ENCODE measurements at regions not wholly inside any gene's neighbourhood (a gene's known extent, or its start where the extent isn't known, plus 50 kb on each side); places are given as distances from the start of the nearest gene placed in this dataset.

DNA sequence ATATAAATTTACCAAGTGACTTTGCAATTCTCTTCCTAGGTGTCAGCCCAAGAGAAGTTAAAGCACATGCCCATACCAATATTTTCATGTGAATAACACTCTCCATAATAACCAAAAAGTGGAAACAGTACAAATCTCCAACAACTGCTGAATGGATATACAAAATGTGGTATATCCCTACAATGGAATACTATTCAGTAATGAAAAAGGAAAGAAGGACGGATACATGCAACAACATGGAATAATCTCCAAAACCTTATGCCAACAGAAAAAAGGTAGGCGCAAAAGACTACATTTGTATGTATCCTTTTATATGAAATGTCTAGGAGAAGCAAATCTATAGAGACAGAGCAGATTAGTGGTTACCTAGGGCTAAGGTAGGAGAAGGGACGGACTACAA, 487.7 kb upstream of the ID4 start:
- H3K4me3 ChIP-seq (ENCODE audit: low read length), result no peak overlapping the region
- TF ChIP-seq, protein P1, sequence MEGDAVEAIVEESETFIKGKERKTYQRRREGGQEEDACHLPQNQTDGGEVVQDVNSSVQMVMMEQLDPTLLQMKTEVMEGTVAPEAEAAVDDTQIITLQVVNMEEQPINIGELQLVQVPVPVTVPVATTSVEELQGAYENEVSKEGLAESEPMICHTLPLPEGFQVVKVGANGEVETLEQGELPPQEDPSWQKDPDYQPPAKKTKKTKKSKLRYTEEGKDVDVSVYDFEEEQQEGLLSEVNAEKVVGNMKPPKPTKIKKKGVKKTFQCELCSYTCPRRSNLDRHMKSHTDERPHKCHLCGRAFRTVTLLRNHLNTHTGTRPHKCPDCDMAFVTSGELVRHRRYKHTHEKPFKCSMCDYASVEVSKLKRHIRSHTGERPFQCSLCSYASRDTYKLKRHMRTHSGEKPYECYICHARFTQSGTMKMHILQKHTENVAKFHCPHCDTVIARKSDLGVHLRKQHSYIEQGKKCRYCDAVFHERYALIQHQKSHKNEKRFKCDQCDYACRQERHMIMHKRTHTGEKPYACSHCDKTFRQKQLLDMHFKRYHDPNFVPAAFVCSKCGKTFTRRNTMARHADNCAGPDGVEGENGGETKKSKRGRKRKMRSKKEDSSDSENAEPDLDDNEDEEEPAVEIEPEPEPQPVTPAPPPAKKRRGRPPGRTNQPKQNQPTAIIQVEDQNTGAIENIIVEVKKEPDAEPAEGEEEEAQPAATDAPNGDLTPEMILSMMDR (conservative IDR thresholded peaks at IDR 0.05; ENCODE audit: low read depth, low read length), result no peak
- DNase-seq (ENCODE audit: low read depth), result no peak

DNA sequence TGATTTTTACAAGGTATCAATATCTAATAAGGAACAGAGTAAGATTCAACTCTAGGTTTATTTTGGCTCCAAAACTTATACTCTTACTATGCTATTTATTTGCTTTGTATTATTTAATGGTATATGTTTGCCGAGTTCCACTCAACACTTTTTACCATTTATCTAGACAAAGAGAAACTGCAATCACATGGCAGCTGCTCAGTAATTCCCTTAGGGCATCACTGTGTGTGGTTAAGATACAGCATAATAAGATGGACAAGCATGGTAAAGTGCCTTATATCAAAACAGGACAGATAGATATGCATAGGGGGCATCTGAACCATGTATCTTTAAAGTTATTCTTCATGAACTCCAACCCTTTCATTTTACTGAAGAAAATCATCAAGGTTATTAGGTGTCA, 483.0 kb upstream of the ID4 start:
- H3K4me3 ChIP-seq (ENCODE audit: low read length), result no peak overlapping the region
- DNase-seq (ENCODE audit: low read depth), result no peak
- TF ChIP-seq, protein P1 (conservative IDR thresholded peaks at IDR 0.05; ENCODE audit: low read depth, low read length), result no peak

DNA sequence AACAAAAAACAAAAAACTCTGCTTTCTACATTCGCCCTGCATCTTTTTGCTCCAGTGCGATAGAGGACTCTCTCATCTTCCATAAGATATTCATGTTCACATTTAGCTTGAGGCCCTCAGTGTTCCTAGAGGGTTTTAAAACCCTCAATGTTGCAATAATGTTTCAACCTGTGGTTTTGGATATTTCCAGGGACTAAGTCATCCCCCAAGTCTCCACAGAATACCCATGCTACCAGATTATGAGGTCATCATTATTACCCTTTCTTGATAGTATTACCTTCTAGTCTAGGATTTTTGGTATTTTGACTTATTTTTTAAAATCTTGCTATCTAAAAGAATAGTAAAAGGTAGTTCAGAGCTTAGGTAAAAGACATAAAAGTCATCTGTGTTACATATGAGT, 480.5 kb upstream of the ID4 start:
- TF ChIP-seq, protein P1 (conservative IDR thresholded peaks at IDR 0.05; ENCODE audit: low read depth, low read length), result no peak
- DNase-seq (ENCODE audit: low read depth), result no peak

DNA sequence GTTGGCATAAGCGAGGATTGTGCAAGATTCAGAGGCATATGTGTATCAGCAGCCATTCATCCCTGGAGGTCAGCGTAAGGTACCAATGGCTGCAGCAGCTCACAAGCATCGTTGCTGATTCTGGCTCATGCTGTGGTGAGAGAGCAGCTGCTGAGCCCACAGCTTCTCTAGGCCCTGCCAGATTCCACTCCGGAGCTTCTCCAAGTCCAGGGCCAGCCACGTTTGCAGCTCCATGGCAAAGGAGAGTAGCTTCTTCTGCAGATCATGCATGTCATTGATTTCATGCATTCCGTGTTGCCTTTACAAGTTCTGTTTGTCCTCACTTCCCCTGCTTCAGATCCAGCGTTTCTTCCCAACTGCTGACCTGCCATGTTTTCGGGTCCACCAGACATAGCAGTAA, 474.8 kb upstream of the ID4 start:
- DNase-seq (ENCODE audit: low read depth), result no peak
- TF ChIP-seq, protein P1 (conservative IDR thresholded peaks at IDR 0.05; ENCODE audit: low read depth, low read length), result no peak
- H3K4me3 ChIP-seq (ENCODE audit: low read length), result no peak overlapping the region

More for the DNA sequence above, 480.5 kb upstream of the ID4 start:
- H3K4me3 ChIP-seq (ENCODE audit: low read length), result no peak overlapping the region

DNA sequence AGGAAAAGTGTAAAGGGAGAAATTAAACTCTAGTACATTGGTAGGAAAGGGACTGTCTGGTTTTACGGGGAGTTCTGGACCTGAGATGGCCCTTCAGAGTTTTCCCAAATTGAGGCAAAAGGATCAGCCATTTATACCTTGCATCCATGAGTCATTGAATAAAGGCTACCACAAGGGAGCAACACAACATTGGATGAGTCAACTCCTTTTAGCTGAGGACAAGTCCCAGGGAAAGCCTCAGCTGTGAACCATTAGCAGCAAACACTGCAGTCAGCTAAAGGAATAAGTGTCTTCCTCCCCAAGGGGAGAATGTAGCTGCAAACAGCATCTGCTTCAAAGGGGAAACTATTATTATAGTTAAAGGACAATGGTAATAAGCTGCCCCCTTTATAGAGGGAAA, 468.7 kb upstream of the ID4 start:
- TF ChIP-seq, protein P1 (conservative IDR thresholded peaks at IDR 0.05; ENCODE audit: low read depth, low read length), result peak; percentile 10
- H3K4me3 ChIP-seq (ENCODE audit: low read length), result no peak overlapping the region
- DNase-seq (ENCODE audit: low read depth), result no peak

DNA sequence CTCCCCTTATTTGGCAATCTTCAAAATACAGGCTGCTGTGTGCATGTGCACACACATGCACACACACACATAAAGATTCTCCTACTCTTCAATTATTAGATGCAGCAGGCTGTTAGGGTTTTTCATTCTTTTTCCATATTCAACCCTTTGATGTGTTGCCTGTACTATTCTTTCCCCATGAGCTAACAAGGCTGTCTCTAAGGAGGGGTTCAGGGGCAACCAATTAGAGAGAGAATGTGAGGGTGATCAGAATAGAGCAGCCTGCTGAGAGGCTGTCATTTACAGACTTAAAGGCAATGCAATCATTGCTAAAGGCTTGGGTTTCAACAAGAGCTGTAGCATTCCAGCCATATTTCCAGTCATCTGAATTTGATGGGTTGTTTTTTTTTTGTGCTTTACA, 467.4 kb upstream of the ID4 start:
- H3K4me3 ChIP-seq (ENCODE audit: low read length), result no peak overlapping the region
- TF ChIP-seq, protein P1 (conservative IDR thresholded peaks at IDR 0.05; ENCODE audit: low read depth, low read length), result no peak
- DNase-seq (ENCODE audit: low read depth), result peak; percentile 69

DNA sequence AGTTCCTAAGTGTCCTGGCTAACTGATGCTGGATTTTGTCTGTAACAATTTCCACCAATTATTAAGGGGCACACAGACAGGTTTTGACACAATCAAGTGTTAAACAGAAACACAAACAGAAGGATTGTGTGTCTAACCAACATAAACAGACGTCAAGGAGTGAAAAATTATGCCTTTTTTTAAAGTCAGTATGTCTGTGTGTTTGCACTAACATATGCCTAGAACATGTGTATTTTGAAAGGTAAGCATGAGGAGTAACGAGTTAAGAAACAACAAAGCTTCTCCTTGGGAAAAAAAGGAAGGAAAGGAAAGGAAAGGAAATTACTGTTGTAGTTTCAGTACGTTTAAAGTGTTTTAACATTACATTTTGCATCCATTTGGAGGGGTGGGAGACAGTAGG, 466.3 kb upstream of the ID4 start:
- H3K4me3 ChIP-seq (ENCODE audit: low read length), result no peak overlapping the region
- TF ChIP-seq, protein P1 (conservative IDR thresholded peaks at IDR 0.05; ENCODE audit: low read depth, low read length), result no peak
- no peak for DNase-seq (ENCODE audit: low read depth)
